SU-DHL-6 (cell line): ENCODE measurements at regions not wholly inside any gene's neighbourhood (a gene's known extent, or its start where the extent isn't known, plus 50 kb on each side); places are given as distances from the start of the nearest gene placed in this dataset.

ENCODE experiments used
- H2AFZ ChIP-seq: fragments of 200-600 bp; sonication (generic); 2 replicates; pipeline ENCODE4 v1.6.1; 2014; ENCODE audit warnings: low read depth, mild to moderate bottlenecking, moderate library complexity, mixed read lengths, antibody characterized with exemption, low read length; ENCODE audit not compliant: severe bottlenecking
- H3F3A ChIP-seq: fragments of 200-600 bp; shearing (Covaris generic); 2 replicates; pipeline ENCODE4 v1.6.0; 2016; ENCODE audit warnings: antibody characterized with exemption, mild to moderate bottlenecking; ENCODE audit not compliant: insufficient read depth
- H3K27ac ChIP-seq: fragments of 200-600 bp; sonication (generic); 2 replicates; pipeline ENCODE4 v1.5.1; 2016; ENCODE audit warnings: low read depth, mild to moderate bottlenecking, low read length, moderate library complexity, mixed read lengths
- H3K27me3 ChIP-seq: fragments of 200-600 bp; sonication (generic), shearing (Covaris generic); 2 replicates; pipeline ENCODE4 v1.6.0; 2014; ENCODE audit warnings: mild to moderate bottlenecking, low read length
- H3K36me3 ChIP-seq: fragments of 200-600 bp; sonication (generic); 2 replicates; pipeline ENCODE4 v1.6.1; 2014; ENCODE audit warnings: mild to moderate bottlenecking, low read length, mixed read lengths
- H3K4me2 ChIP-seq: fragments of 300-600, 200-600 bp; shearing (Covaris generic), sonication (generic); 2 replicates; pipeline ENCODE4 v1.6.0; 2014; ENCODE audit warnings: low read length, low read depth, mild to moderate bottlenecking; ENCODE audit not compliant: poor library complexity, severe bottlenecking
- H3K4me3 ChIP-seq: fragments of 200-600 bp; sonication (generic); 2 replicates; pipeline ENCODE4 v1.5.1; 2014; ENCODE audit warnings: antibody characterized with exemption, low read length, mild to moderate bottlenecking, mixed read lengths; ENCODE audit not compliant: insufficient read depth, poor library complexity, severe bottlenecking
- H3K79me2 ChIP-seq: fragments of 200-600 bp; sonication (generic); 2 replicates; pipeline ENCODE4 v1.6.1; 2014; ENCODE audit warnings: mild to moderate bottlenecking, low read length, moderate library complexity; ENCODE audit not compliant: insufficient read depth
- H3K9ac ChIP-seq: fragments of 200-600 bp; sonication (generic); 2 replicates; pipeline ENCODE4 v1.7.0; 2014; ENCODE audit warnings: mild to moderate bottlenecking, low read length
- H3K9me2 ChIP-seq: fragments of 200-600 bp; sonication (generic); replicated peaks from 2 replicates; pipeline ENCODE4 v1.6.1; 2014; ENCODE audit warnings: low read length; ENCODE audit not compliant: insufficient read depth
- H3K9me3 ChIP-seq: fragments of 200-600 bp; sonication (generic); 2 replicates; pipeline ENCODE4 v1.6.1; 2014; ENCODE audit warnings: low read length, mixed read lengths; ENCODE audit not compliant: insufficient read depth
- H4K20me1 ChIP-seq: fragments of 200-600 bp; sonication (generic); 2 replicates; pipeline ENCODE4 v1.6.1; 2014; ENCODE audit warnings: low read depth, mild to moderate bottlenecking, antibody characterized with exemption, low read length, moderate library complexity, mixed read lengths
- EZH2phosphoT487 ChIP-seq: fragments of 200-600 bp; sonication (generic), shearing (Covaris generic); conservative IDR thresholded peaks from 2 replicates; pipeline ENCODE4 v1.6.1; 2018; ENCODE audit warnings: mild to moderate bottlenecking, antibody characterized with exemption, low read length, moderate library complexity, mixed read lengths
- TF ChIP-seq, protein P1 (sequence below): fragments of 200-600 bp; sonication (generic); IDR thresholded peaks from one replicate; pipeline ENCODE4 v1.5.1; 2017; ENCODE audit warnings: antibody characterized with exemption, mild to moderate bottlenecking, low read length, moderate library complexity; ENCODE audit not compliant: insufficient read depth, poor library complexity, severe bottlenecking

DNA sequence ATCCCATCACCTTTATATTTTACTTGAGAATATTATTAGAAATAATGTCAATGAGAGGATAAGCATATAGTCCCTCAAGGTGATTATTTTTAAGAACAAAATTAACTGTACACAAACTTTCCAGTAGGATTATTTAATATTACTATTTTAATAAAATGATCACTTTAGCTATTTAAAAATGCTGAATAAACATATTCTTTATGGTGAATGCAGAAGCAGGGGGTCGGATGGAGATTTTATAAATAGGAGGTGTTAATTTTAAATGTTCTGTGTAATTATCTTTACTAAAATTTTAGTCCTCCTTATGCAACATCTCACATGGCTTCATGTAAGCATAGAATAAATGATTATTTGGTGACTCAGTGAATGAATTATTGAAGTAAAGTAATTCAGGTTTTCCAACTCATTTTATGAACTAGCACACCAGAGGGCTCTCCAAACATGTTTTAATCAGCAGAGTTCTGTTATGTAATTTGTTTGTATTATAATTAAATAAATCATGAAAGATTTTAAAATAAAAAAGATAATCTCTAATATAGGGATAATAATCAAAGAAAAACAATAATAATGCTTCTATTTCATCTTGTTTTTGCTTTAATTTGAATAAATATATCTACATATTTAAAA lies 1635.2 kb downstream of the EFNB2 start:
- no peaks in the 10 kb centered on the region for H3K27me3 ChIP-seq
- no peak overlapping the region for H3K4me2 ChIP-seq
- H4K20me1 ChIP-seq: no peaks in the 10 kb centered on the region
- H3K36me3 ChIP-seq: no peaks in the 10 kb centered on the region
- H3K9me2 ChIP-seq: no peaks in the 10 kb centered on the region
- no peaks in the 10 kb centered on the region for H3K9me3 ChIP-seq
- no peak overlapping the region for H2AFZ ChIP-seq
- no peaks in the 10 kb centered on the region for H3F3A ChIP-seq
- no peaks in the 10 kb centered on the region for H3K79me2 ChIP-seq
- TF ChIP-seq, protein P1, sequence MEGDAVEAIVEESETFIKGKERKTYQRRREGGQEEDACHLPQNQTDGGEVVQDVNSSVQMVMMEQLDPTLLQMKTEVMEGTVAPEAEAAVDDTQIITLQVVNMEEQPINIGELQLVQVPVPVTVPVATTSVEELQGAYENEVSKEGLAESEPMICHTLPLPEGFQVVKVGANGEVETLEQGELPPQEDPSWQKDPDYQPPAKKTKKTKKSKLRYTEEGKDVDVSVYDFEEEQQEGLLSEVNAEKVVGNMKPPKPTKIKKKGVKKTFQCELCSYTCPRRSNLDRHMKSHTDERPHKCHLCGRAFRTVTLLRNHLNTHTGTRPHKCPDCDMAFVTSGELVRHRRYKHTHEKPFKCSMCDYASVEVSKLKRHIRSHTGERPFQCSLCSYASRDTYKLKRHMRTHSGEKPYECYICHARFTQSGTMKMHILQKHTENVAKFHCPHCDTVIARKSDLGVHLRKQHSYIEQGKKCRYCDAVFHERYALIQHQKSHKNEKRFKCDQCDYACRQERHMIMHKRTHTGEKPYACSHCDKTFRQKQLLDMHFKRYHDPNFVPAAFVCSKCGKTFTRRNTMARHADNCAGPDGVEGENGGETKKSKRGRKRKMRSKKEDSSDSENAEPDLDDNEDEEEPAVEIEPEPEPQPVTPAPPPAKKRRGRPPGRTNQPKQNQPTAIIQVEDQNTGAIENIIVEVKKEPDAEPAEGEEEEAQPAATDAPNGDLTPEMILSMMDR: no peak
- TF ChIP-seq EZH2phosphoT487: no peak
- no peak overlapping the region for H3K27ac ChIP-seq
- H3K4me3 ChIP-seq: no peak overlapping the region
- no peak overlapping the region for H3K9ac ChIP-seq

- H3F3A ChIP-seq: no peaks in the 10 kb centered on the region
- H4K20me1 ChIP-seq: no peaks in the 10 kb centered on the region
- no peak overlapping the region for H3K9ac ChIP-seq
- H3K4me3 ChIP-seq: no peak overlapping the region
- H3K79me2 ChIP-seq: no peaks in the 10 kb centered on the region
- no peaks in the 10 kb centered on the region for H3K27me3 ChIP-seq
- H3K9me3 ChIP-seq: no peaks in the 10 kb centered on the region
- H3K27ac ChIP-seq: no peak overlapping the region
- no peak overlapping the region for H2AFZ ChIP-seq
- no peak overlapping the region for H3K4me2 ChIP-seq
- no peaks in the 10 kb centered on the region for H3K9me2 ChIP-seq
- no peaks in the 10 kb centered on the region for H3K36me3 ChIP-seq
- TF ChIP-seq, protein P1: no peak
- TF ChIP-seq EZH2phosphoT487: no peak
Observed at GRCh38 chr13:104898484-104898883, 1637.0 kb downstream of the EFNB2 start.

- no peaks in the 10 kb centered on the region for H3K27me3 ChIP-seq
- no peak overlapping the region for H3K27ac ChIP-seq
- H3F3A ChIP-seq: no peaks in the 10 kb centered on the region
- no peaks in the 10 kb centered on the region for H3K9me2 ChIP-seq
- H3K36me3 ChIP-seq: no peaks in the 10 kb centered on the region
- no peak overlapping the region for H2AFZ ChIP-seq
- no peak overlapping the region for H3K9ac ChIP-seq
- no peak overlapping the region for H3K4me3 ChIP-seq
- no peak overlapping the region for H3K4me2 ChIP-seq
- H3K79me2 ChIP-seq: no peaks in the 10 kb centered on the region
- TF ChIP-seq, protein P1: no peak
- no peak for TF ChIP-seq EZH2phosphoT487
- no peaks in the 10 kb centered on the region for H3K9me3 ChIP-seq
- H4K20me1 ChIP-seq: no peaks in the 10 kb centered on the region
Observed at GRCh38 chr13:104895521-104895920, 1639.9 kb downstream of the EFNB2 start.
